ENCODE measurements at regions not wholly inside any gene's neighbourhood (a gene's known extent, or its start where the extent isn't known, plus 50 kb on each side); places are given as distances from the start of the nearest gene placed in this dataset.

DNA sequence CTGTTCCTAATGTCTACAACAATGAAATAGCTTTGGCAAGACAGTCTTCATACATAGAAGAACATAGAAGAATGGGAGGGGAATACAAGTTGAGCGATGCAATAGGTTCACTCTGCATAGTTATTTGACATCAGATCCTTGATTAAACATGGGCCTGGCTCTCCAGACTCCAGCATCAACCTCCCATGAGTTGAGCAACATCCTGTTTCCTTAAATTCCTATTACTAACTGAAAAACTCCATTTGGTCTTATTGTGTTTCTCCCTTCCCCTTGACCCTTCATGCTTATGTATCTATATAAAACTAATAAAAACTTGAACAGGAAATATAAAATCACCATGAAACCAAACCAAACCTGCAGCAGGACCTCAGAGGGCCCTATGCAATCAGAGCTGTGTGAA, 304.5 kb upstream of the SATB1 start:
- H3K4me1 ChIP-seq (ENCODE audit: insufficient read depth, low read length, severe bottlenecking), result no peaks in the 10 kb centered on the region
- H3K9ac ChIP-seq (ENCODE audit: low read length), result no peak overlapping the region
- H2AFZ ChIP-seq (ENCODE audit: low read length), result no peak overlapping the region
- no peaks in the 10 kb centered on the region for H4K20me1 ChIP-seq (ENCODE audit: insufficient read depth, low read length)
- no peaks in the 10 kb centered on the region for H3F3A ChIP-seq (ENCODE audit: insufficient read depth, low read length)
- H3K4me2 ChIP-seq (ENCODE audit: low read length), result no peak overlapping the region
- H3K36me3 ChIP-seq (ENCODE audit: insufficient read depth, low read length), result no peaks in the 10 kb centered on the region
- no peak overlapping the region for H3K4me3 ChIP-seq (ENCODE audit: low read depth, low read length, poor library complexity, severe bottlenecking)
- H3K9me3 ChIP-seq (ENCODE audit: low read length), result no peaks in the 10 kb centered on the region
- H3K27me3 ChIP-seq (ENCODE audit: insufficient read depth, low read length), result no peaks in the 10 kb centered on the region
- no peaks in the 10 kb centered on the region for H3K9me2 ChIP-seq (ENCODE audit: low read depth, low read length)
- TF ChIP-seq EZH2 (IDR thresholded peaks at IDR 0.05; ENCODE audit: borderline replicate concordance, low read length), result no peak
- TF ChIP-seq CTCF (IDR thresholded peaks at IDR 0.05; ENCODE audit: low read length), result no peak
- H3K27ac ChIP-seq (ENCODE audit: low read depth, low read length, poor library complexity, severe bottlenecking), result no peak overlapping the region
- H3K79me2 ChIP-seq (ENCODE audit: insufficient read depth, low read length), result no peaks in the 10 kb centered on the region

- no peak overlapping the region for H3K27ac ChIP-seq (ENCODE audit: low read depth, low read length, poor library complexity, severe bottlenecking)
- no peaks in the 10 kb centered on the region for H3K9me2 ChIP-seq (ENCODE audit: low read depth, low read length)
- no peaks in the 10 kb centered on the region for H3K9me3 ChIP-seq (ENCODE audit: low read length)
- H3K4me3 ChIP-seq (ENCODE audit: low read depth, low read length, poor library complexity, severe bottlenecking), result no peak overlapping the region
- no peaks in the 10 kb centered on the region for H3K79me2 ChIP-seq (ENCODE audit: insufficient read depth, low read length)
- no peak overlapping the region for H3K9ac ChIP-seq (ENCODE audit: low read length)
- no peak overlapping the region for H2AFZ ChIP-seq (ENCODE audit: low read length)
- H3K27me3 ChIP-seq (ENCODE audit: insufficient read depth, low read length), result no peaks in the 10 kb centered on the region
- H3F3A ChIP-seq (ENCODE audit: insufficient read depth, low read length), result no peaks in the 10 kb centered on the region
- no peaks in the 10 kb centered on the region for H3K36me3 ChIP-seq (ENCODE audit: insufficient read depth, low read length)
- H4K20me1 ChIP-seq (ENCODE audit: insufficient read depth, low read length), result no peaks in the 10 kb centered on the region
- H3K4me2 ChIP-seq (ENCODE audit: low read length), result no peak overlapping the region
- H3K4me1 ChIP-seq (ENCODE audit: insufficient read depth, low read length, severe bottlenecking), result no peaks in the 10 kb centered on the region
- TF ChIP-seq CTCF (IDR thresholded peaks at IDR 0.05; ENCODE audit: low read length) (no peak), EZH2 (IDR thresholded peaks at IDR 0.05; ENCODE audit: borderline replicate concordance, low read length) (no peak)
Observed at GRCh38 chr3:18725668-18726407, 300.7 kb upstream of the SATB1 start.

GRCh38 chr3:18724456-18724855, 299.3 kb upstream of the SATB1 start:
- Histone ChIP-seq H3K9me2 (ENCODE audit: low read depth, low read length) (no peaks in the 10 kb centered on the region), H3K9ac (ENCODE audit: low read length) (no peak overlapping the region), H4K20me1 (ENCODE audit: insufficient read depth, low read length) (no peaks in the 10 kb centered on the region), H3K4me2 (ENCODE audit: low read length) (no peak overlapping the region), H3K4me1 (ENCODE audit: insufficient read depth, low read length, severe bottlenecking) (no peaks in the 10 kb centered on the region), H3K36me3 (ENCODE audit: insufficient read depth, low read length) (no peaks in the 10 kb centered on the region), H2AFZ (ENCODE audit: low read length) (no peak overlapping the region), H3F3A (ENCODE audit: insufficient read depth, low read length) (no peaks in the 10 kb centered on the region), H3K79me2 (ENCODE audit: insufficient read depth, low read length) (no peaks in the 10 kb centered on the region), H3K9me3 (ENCODE audit: low read length) (no peaks in the 10 kb centered on the region), H3K27ac (ENCODE audit: low read depth, low read length, poor library complexity, severe bottlenecking) (no peak overlapping the region), H3K27me3 (ENCODE audit: insufficient read depth, low read length) (no peaks in the 10 kb centered on the region), H3K4me3 (ENCODE audit: low read depth, low read length, poor library complexity, severe bottlenecking) (no peak overlapping the region)
- TF ChIP-seq CTCF (IDR thresholded peaks at IDR 0.05; ENCODE audit: low read length), result no peak
- no peak for TF ChIP-seq EZH2 (IDR thresholded peaks at IDR 0.05; ENCODE audit: borderline replicate concordance, low read length)
